ENCODE measurements at regions not wholly inside any gene's neighbourhood (a gene's known extent, or its start where the extent isn't known, plus 50 kb on each side); places are given as distances from the start of the nearest gene placed in this dataset.

DNA sequence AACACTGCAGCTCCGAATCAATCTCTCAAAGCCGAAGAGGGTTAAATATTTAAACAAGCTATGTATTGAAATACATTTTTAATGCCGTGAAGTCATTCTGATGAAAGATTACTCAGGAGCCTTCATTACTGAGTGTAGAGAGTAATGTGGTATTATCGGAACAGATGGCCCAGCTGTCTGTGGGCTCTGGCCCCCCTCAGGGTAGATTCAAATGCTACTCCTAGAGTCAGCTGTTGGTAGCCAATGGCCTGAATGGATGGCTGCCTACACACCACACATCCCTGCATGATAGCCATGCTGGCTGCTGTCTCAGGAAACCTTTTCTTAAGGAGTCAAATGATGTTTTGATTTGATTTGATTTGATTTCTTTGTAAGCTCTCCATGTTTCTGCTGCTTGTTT is 732.3 kb upstream of the CELF4 start:
- TF ChIP-seq, protein P1, sequence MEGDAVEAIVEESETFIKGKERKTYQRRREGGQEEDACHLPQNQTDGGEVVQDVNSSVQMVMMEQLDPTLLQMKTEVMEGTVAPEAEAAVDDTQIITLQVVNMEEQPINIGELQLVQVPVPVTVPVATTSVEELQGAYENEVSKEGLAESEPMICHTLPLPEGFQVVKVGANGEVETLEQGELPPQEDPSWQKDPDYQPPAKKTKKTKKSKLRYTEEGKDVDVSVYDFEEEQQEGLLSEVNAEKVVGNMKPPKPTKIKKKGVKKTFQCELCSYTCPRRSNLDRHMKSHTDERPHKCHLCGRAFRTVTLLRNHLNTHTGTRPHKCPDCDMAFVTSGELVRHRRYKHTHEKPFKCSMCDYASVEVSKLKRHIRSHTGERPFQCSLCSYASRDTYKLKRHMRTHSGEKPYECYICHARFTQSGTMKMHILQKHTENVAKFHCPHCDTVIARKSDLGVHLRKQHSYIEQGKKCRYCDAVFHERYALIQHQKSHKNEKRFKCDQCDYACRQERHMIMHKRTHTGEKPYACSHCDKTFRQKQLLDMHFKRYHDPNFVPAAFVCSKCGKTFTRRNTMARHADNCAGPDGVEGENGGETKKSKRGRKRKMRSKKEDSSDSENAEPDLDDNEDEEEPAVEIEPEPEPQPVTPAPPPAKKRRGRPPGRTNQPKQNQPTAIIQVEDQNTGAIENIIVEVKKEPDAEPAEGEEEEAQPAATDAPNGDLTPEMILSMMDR (IDR thresholded peaks at IDR 0.05): no peak
- no peak for TF ChIP-seq POLR2A (IDR thresholded peaks at IDR 0.05)

Data from testis (tissue), 2 donors.